HEK293 (cell line): ENCODE measurements at regions not wholly inside any gene's neighbourhood (a gene's known extent, or its start where the extent isn't known, plus 50 kb on each side); places are given as distances from the start of the nearest gene placed in this dataset.
A peak's percentile ranks its signal among the peaks of the same experiment; 100 is the strongest.
"Not testable (repeated sequence)": the region's sequence is repeated elsewhere in the genome, so short reads cannot be mapped to it uniquely, and the experiment has no call there.

Experiments used
- CTCF ChIA-PET: fragments of 350-600 bp; formaldehyde crosslinking; extraction: SDS; loops from one replicate; lab custom pipeline; 2021; ENCODE audit warnings: antibody characterized with exemption; lab: Yijun Ruan, JAX
- POLR2A ChIA-PET: fragments of 300-600 bp; formaldehyde crosslinking; extraction: SDS; loops from one replicate; lab custom pipeline; 2020; ENCODE audit warnings: antibody characterized with exemption, inconsistent platforms; lab: Yijun Ruan, JAX
- H3K27ac ChIP-seq: fragments of 200-500 bp; sonication (Bioruptor generic); 2 replicates; pipeline ENCODE4 v1.5.1; 2014; ENCODE audit warnings: low read depth, low read length, control low read depth, inconsistent platforms; ENCODE audit errors: extremely low read depth
- H3K36me3 ChIP-seq, 2 experiments: fragments of 200-500 bp in 1 of 2; sonication (Bioruptor generic) in 1 of 2; 1 replicate in 1 of 2; 2 replicates in 1 of 2; pipeline ENCODE4 v1.5.1; 2014 to 2017; ENCODE audit warnings: inconsistent platforms in 2 of 2, low read length in 2 of 2; ENCODE audit not compliant: control insufficient read depth in 2 of 2, insufficient read depth in 1 of 2
- H3K4me1 ChIP-seq: fragments of 200-500 bp; sonication (Bioruptor generic); 2 replicates; pipeline ENCODE4 v1.5.1; 2014; ENCODE audit warnings: mild to moderate bottlenecking, low read length, inconsistent platforms; ENCODE audit not compliant: control insufficient read depth, insufficient read depth
- H3K4me3 ChIP-seq: 2 replicates; pipeline ENCODE4 v1.5.1; 2011; ENCODE audit warnings: low read depth, mild to moderate bottlenecking, control low read depth, low read length, moderate library complexity
- H3K9me3 ChIP-seq: fragments of 200-500 bp; sonication (Bioruptor generic); 2 replicates; pipeline ENCODE4 v1.5.1; 2014; ENCODE audit warnings: low read depth, low read length, inconsistent platforms; ENCODE audit not compliant: control insufficient read depth, insufficient read depth
- BCL11B ChIP-seq: fragments of 450-650 bp; formaldehyde crosslinking; IDR thresholded peaks from 2 replicates; pipeline ENCODE4 v1.5.1; 2016; ENCODE audit warnings: low read depth, missing biosample characterization, missing genetic modification characterization
- ELK4 ChIP-seq: IDR thresholded peaks from 2 replicates; pipeline ENCODE4 v1.6.1; 2011; ENCODE audit warnings: mild to moderate bottlenecking, low read depth, low read length, borderline replicate concordance
- PRDM1 ChIP-seq: fragments of 450-650 bp; formaldehyde crosslinking; IDR thresholded peaks from 2 replicates; pipeline ENCODE4; 2016; ENCODE audit warnings: missing biosample characterization, missing genetic modification characterization
- SETDB1 ChIP-seq: IDR thresholded peaks from one replicate; pipeline ENCODE4 v1.6.1; 2017; ENCODE audit warnings: mild to moderate bottlenecking, low read length, moderate library complexity, mixed read lengths; ENCODE audit not compliant: insufficient read length
- ZBTB11 ChIP-seq: fragments of 450-650 bp; formaldehyde crosslinking; conservative IDR thresholded peaks from 2 replicates; pipeline ENCODE4 v1.5.1; 2016; ENCODE audit warnings: low read depth, missing biosample characterization, missing genetic modification characterization
- ZNF16 ChIP-seq: fragments of 450-650 bp; formaldehyde crosslinking; IDR thresholded peaks from 2 replicates; pipeline ENCODE4 v1.5.1; 2016; ENCODE audit warnings: low read depth, missing biosample characterization, missing genetic modification characterization
- ZNF221 ChIP-seq: fragments of 450-650 bp; formaldehyde crosslinking; IDR thresholded peaks from 2 replicates; pipeline ENCODE4 v1.5.1; 2017; ENCODE audit warnings: missing biosample characterization, missing genetic modification characterization, borderline replicate concordance
- ZNF292 ChIP-seq: fragments of 450-650 bp; formaldehyde crosslinking; IDR thresholded peaks from 2 replicates; pipeline ENCODE4 v1.5.1; 2016; ENCODE audit warnings: low read depth, missing biosample characterization, missing genetic modification characterization, borderline replicate concordance
- ZNF366 ChIP-seq: fragments of 450-650 bp; formaldehyde crosslinking; conservative IDR thresholded peaks from 2 replicates; pipeline ENCODE4 v1.5.1; 2016; ENCODE audit warnings: missing biosample characterization, missing genetic modification characterization
- ZNF423 ChIP-seq: fragments of 450-650 bp; formaldehyde crosslinking; IDR thresholded peaks from 2 replicates; pipeline ENCODE4 v1.5.1; 2016; ENCODE audit warnings: missing biosample characterization, missing genetic modification characterization
- ZNF473 ChIP-seq: fragments of 450-650 bp; formaldehyde crosslinking; IDR thresholded peaks from 2 replicates; pipeline ENCODE4 v1.5.1; 2017; ENCODE audit warnings: missing biosample characterization, missing genetic modification characterization
- ZNF571 ChIP-seq: fragments of 450-650 bp; formaldehyde crosslinking; IDR thresholded peaks from 2 replicates; pipeline ENCODE4 v1.5.0; 2017; ENCODE audit warnings: missing biosample characterization, missing genetic modification characterization
- ZNF701 ChIP-seq: fragments of 450-650 bp; formaldehyde crosslinking; IDR thresholded peaks from 2 replicates; pipeline ENCODE4 v1.5.1; 2016; ENCODE audit warnings: missing biosample characterization, missing genetic modification characterization
- ZNF830 ChIP-seq: fragments of 450-650 bp; IDR thresholded peaks from 2 replicates; pipeline ENCODE4 v1.5.0; 2018; ENCODE audit warnings: missing biosample characterization, missing genetic modification characterization, low read depth, mild to moderate bottlenecking, moderate library complexity

GRCh38 chr12:131318045-131318685, 364.5 kb downstream of the ADGRD1 start:
- TF ChIP-seq ZNF292 (tag by site-specific recombination) (no peak), ZNF423 (tag by site-specific recombination) (no peak), ZNF366 (tag by site-specific recombination) (peak; percentile 82), ZNF830 (tag by site-specific recombination) (no peak), ELK4 (no peak), PRDM1 (tag by site-specific recombination) (peak; percentile 96), ZNF571 (tag by site-specific recombination) (0 out of 2 replicates have a peak, but pooled peaks have one; percentile 31)
- CTCF ChIA-PET, result no interaction called here
- Histone ChIP-seq H3K36me3 (no peaks in the 10 kb centered on the region), H3K4me1 (no peaks in the 10 kb centered on the region), H3K4me3 (no peak overlapping the region), H3K9me3 (no peaks in the 10 kb centered on the region), H3K27ac (no peak overlapping the region)
- POLR2A ChIA-PET, result no interaction called here

- no peaks in the 10 kb centered on the region for H3K4me1 ChIP-seq
Observed at GRCh38 chr12:131321988-131322387, 368.3 kb downstream of the ADGRD1 start.

GRCh38 chr12:131322460-131322859, 368.8 kb downstream of the ADGRD1 start:
- H3K36me3 ChIP-seq, H3K4me1 ChIP-seq, H3K9me3 ChIP-seq, H3K27ac ChIP-seq, H3K4me3 ChIP-seq, POLR2A ChIA-PET: not testable (repeated sequence)
- CTCF ChIA-PET, result interaction anchor here (1.1 kb wide), 1 partner anchor 132 kb away, joined by 4 read pairs; no protein-coding TSS in a partner anchor

More at GRCh38 chr12:131321988-131322387, 368.3 kb downstream of the ADGRD1 start:
- Histone ChIP-seq H3K9me3 (no peaks in the 10 kb centered on the region), H3K27ac (no peak overlapping the region), H3K4me3 (no peak overlapping the region), H3K36me3 (no peaks in the 10 kb centered on the region)
- ChIA-PET POLR2A (no interaction called here), CTCF (interaction anchor here (1.1 kb wide), 1 partner anchor 132 kb away, joined by 4 read pairs; no protein-coding TSS in a partner anchor)
- TF ChIP-seq BCL11B (tag by site-specific recombination) (no peak), SETDB1 (peak; percentile 98), ZNF16 (no peak), ZNF701 (tag by site-specific recombination) (no peak)

- POLR2A ChIA-PET, result no interaction called here
- H3K9me3 ChIP-seq, result no peaks in the 10 kb centered on the region
- H3K4me3 ChIP-seq, result no peak overlapping the region
- no peak overlapping the region for H3K27ac ChIP-seq
- TF ChIP-seq ZNF221 (no peak), ZBTB11 (no peak), SETDB1 (no peak), ZNF473 (tag by site-specific recombination) (no peak)
- TF ChIP-seq, all 188 proteins: peak for 0
- no peaks in the 10 kb centered on the region for H3K4me1 ChIP-seq
- CTCF ChIA-PET, result no interaction called here
- no peaks in the 10 kb centered on the region for H3K36me3 ChIP-seq
Observed at GRCh38 chr12:131323879-131324278, 370.2 kb downstream of the ADGRD1 start.
